SK-N-SH (cell line): ENCODE measurements at regions not wholly inside any gene's neighbourhood (a gene's known extent, or its start where the extent isn't known, plus 50 kb on each side); places are given as distances from the start of the nearest gene placed in this dataset.

ENCODE experiments used
- CTCF ChIA-PET: fragments of 300-600, 350-600 bp; formaldehyde crosslinking; extraction: SDS; loops from one replicate; lab custom pipeline; 2021; lab: Yijun Ruan, JAX
- POLR2A ChIA-PET: fragments of 350-600 bp; sonication (Branson Sonifier 250); formaldehyde crosslinking; extraction: SDS; loops from one replicate; lab custom pipeline; 2020; ENCODE audit warnings: antibody characterized with exemption, inconsistent platforms; lab: Yijun Ruan, JAX
- DNase-seq: peaks from one replicate; pipeline ENCODE4 v3.0.0; 2012
- H2AFZ ChIP-seq: fragments of 200-600 bp; sonication (generic); 2 replicates; pipeline ENCODE4 v1.8.1; 2016; ENCODE audit warnings: antibody characterized with exemption, mild to moderate bottlenecking, low read depth
- H3F3A ChIP-seq: fragments of 200-600 bp; sonication (generic); replicated peaks from 2 replicates; pipeline ENCODE3; 2016; ENCODE audit warnings: antibody characterized with exemption, mild to moderate bottlenecking; ENCODE audit not compliant: insufficient read depth
- H3K27ac ChIP-seq, 2 experiments: fragments of 200-500 bp in 1 of 2; fragments of 200-600 bp in 1 of 2; sonication (Bioruptor generic) in 1 of 2; sonication (generic), shearing (Covaris generic) in 1 of 2; 2 replicates each; pipeline versions ENCODE4 v1.5.1 to v1.6.1; 2014 to 2016; ENCODE audit warnings: low read depth in 2 of 2, inconsistent platforms in 1 of 2, low read length in 1 of 2, mild to moderate bottlenecking in 1 of 2, mixed read lengths in 1 of 2
- H3K27me3 ChIP-seq: fragments of 200-600 bp; sonication (generic), shearing (Covaris generic); 2 replicates; pipeline ENCODE4 v1.6.1; 2016; ENCODE audit warnings: mixed run types; ENCODE audit not compliant: insufficient read depth
- H3K36me3 ChIP-seq, 2 experiments: fragments of 200-500 bp in 1 of 2; fragments of 200-600 bp in 1 of 2; sonication (Bioruptor generic) in 1 of 2; sonication (generic) in 1 of 2; replicated peaks in 1 of 2; 2 replicates each; pipeline versions ENCODE3 to v1.5.1; 2014 to 2016; ENCODE audit warnings: low read length in 1 of 2, mild to moderate bottlenecking in 1 of 2; ENCODE audit not compliant: insufficient read depth in 2 of 2, control insufficient read depth in 1 of 2
- H3K4me1 ChIP-seq, 2 experiments: fragments of 200-500 bp in 1 of 2; fragments of 200-600 bp in 1 of 2; sonication (Bioruptor generic) in 1 of 2; sonication (generic), shearing (Covaris generic) in 1 of 2; 2 replicates each; pipeline versions ENCODE4 v1.5.1 to v1.6.1; 2014 to 2016; ENCODE audit warnings: low read depth in 1 of 2, low read length in 1 of 2, mixed run types in 1 of 2; ENCODE audit not compliant: insufficient read depth in 2 of 2, control insufficient read depth in 1 of 2
- H3K4me2 ChIP-seq: fragments of 200-600 bp; sonication (generic), shearing (Covaris generic); 2 replicates; pipeline ENCODE4 v1.6.1; 2017; ENCODE audit warnings: mixed run types
- H3K4me3 ChIP-seq, 2 experiments: fragments of 200-500 bp in 1 of 2; fragments of 200-600 bp in 1 of 2; sonication (Bioruptor generic) in 1 of 2; sonication (generic), shearing (Covaris generic) in 1 of 2; 2 replicates each; pipeline versions ENCODE4 v1.5.1 to v1.8.1; 2014 to 2016; ENCODE audit warnings: low read depth in 2 of 2, inconsistent platforms in 1 of 2, low read length in 1 of 2, mild to moderate bottlenecking in 1 of 2, mixed read lengths in 1 of 2, moderate library complexity in 1 of 2
- H3K79me2 ChIP-seq: fragments of 200-600 bp; sonication (generic); 2 replicates; pipeline ENCODE4 v1.8.1; 2017; ENCODE audit warnings: mild to moderate bottlenecking; ENCODE audit not compliant: insufficient read depth
- H3K9ac ChIP-seq: fragments of 200-600 bp; sonication (generic); 2 replicates; pipeline ENCODE4 v1.6.1; 2017; ENCODE audit warnings: mixed run types
- H3K9me2 ChIP-seq: fragments of 200-600 bp; sonication (generic); 2 replicates; pipeline ENCODE4 v1.6.1; 2017; ENCODE audit warnings: mixed run types
- H3K9me3 ChIP-seq: fragments of 200-600 bp; sonication (generic); 2 replicates; pipeline ENCODE4 v1.6.1; 2017; ENCODE audit warnings: mixed run types, mild to moderate bottlenecking, moderate library complexity
- H4K20me1 ChIP-seq: fragments of 200-600 bp; sonication (generic); 2 replicates; pipeline ENCODE4 v1.6.1; 2017; ENCODE audit warnings: mild to moderate bottlenecking, mixed run types; ENCODE audit not compliant: insufficient read depth
- CTCF ChIP-seq: fragments of 200-600 bp; sonication (generic); IDR thresholded peaks from 2 replicates; pipeline ENCODE4 v1.6.1; 2017; ENCODE audit warnings: antibody characterized with exemption, mild to moderate bottlenecking, moderate library complexity
- ELF1 ChIP-seq: IDR thresholded peaks from 2 replicates; pipeline ENCODE4 v1.4.0; 2012
- EZH2phosphoT487 ChIP-seq: fragments of 200-600 bp; sonication (generic); IDR thresholded peaks from 2 replicates; pipeline ENCODE4 v1.6.1; 2017; ENCODE audit warnings: low read depth, mixed run types, mild to moderate bottlenecking, antibody characterized with exemption, moderate library complexity, borderline replicate concordance
- JUND ChIP-seq: IDR thresholded peaks from 2 replicates; pipeline ENCODE4 v1.4.0; 2012
- MEF2A ChIP-seq: IDR thresholded peaks from 2 replicates; pipeline ENCODE4 v1.4.0; 2012; ENCODE audit warnings: low read depth, borderline replicate concordance
- RAD21 ChIP-seq: IDR thresholded peaks from 2 replicates; pipeline ENCODE4 v1.6.1; 2012; ENCODE audit warnings: mild to moderate bottlenecking, low read length
- RXRA ChIP-seq: IDR thresholded peaks from 2 replicates; pipeline ENCODE4 v1.4.0; 2012; ENCODE audit warnings: low read depth, mild to moderate bottlenecking, borderline replicate concordance
- TEAD4 ChIP-seq: IDR thresholded peaks from 2 replicates; pipeline ENCODE4 v1.4.0; 2012; ENCODE audit warnings: mild to moderate bottlenecking, borderline replicate concordance; ENCODE audit not compliant: insufficient read depth
- WGBS: methylation state at CpG from one replicate; pipeline ENCODE4 v1.1.6; 2017; ENCODE audit warnings: low lambda C conversion rate; 5-methylcytosine and 5-hydroxymethylcytosine counted together
- TF ChIP-seq, protein P1 (sequence below): fragments of 150-350 bp; IDR thresholded peaks from 2 replicates; pipeline ENCODE4 v1.6.1; 2017; ENCODE audit warnings: antibody characterized with exemption, low read length, low read depth, borderline replicate concordance

DNA sequence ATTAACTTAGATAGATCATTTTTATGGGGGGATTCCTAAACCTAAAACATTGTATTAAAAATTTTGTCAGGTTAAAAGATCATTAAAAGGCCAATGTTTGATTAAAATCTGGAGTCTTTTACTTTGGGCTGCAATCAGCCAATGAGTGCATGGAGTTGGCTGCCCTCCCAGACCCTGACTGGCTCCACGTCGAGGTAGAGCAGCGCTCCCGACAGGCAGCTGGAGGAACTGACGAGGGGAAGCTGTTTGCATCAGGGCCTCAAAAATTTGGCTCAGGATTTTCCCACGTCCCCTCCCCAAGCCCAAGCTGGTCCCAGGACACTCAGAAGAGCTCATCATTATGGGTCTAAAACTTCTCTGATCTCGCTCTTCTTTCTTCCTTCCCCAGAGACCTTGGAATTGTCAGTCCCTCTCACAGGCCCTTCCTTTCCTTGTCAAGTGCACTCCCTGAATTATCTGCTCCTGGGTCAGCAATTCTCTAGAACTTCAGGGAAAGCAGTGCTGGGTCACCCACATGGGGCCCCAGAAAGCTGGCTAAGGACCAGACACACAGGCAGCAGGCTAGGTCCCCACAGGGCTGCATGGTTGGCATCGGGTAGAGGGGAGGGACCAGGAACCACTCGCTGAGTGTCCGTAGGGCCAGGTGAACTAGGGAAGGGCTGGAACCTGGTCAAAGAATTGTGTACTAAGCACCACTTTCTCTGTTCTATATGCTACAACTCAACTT is 119.6 kb upstream of the IGLL5 start:
- H3K9me3 ChIP-seq: no peaks in the 10 kb centered on the region
- 50% methylated on average over 6 of the region's 10 CpGs for WGBS
- no peaks in the 10 kb centered on the region for H3K9me2 ChIP-seq
- H3F3A ChIP-seq: no peaks in the 10 kb centered on the region
- ChIA-PET POLR2A (no interaction called here), CTCF (interaction anchor here (0.8 to 4.1 kb wide), 9 partner anchors 15 to 360 kb away, joined by 3 to 33 read pairs (median 5); no protein-coding TSS in a partner anchor)
- no peaks in the 10 kb centered on the region for H3K36me3 ChIP-seq
- H3K9ac ChIP-seq: no peak overlapping the region
- no peak overlapping the region for H3K4me2 ChIP-seq
- H2AFZ ChIP-seq: no peak overlapping the region
- no peaks in the 10 kb centered on the region for H3K79me2 ChIP-seq
- TF ChIP-seq TEAD4: no peak
- TF ChIP-seq RAD21: peak; percentile 16; the same call in 1 of the 2 replicates
- H3K4me1 ChIP-seq: no peaks in the 10 kb centered on the region; a peak in 1 of 4 replicates
- H3K27me3 ChIP-seq: no peaks in the 10 kb centered on the region; the same call in 1 of the 2 replicates
- no peak for DNase-seq
- H3K27ac ChIP-seq: no peak overlapping the region
- H4K20me1 ChIP-seq: no peaks in the 10 kb centered on the region
- no peak overlapping the region; a peak in 1 of 4 replicates for H3K4me3 ChIP-seq

GRCh38 chr22:22768885-22769284 is 118.7 kb upstream of the IGLL5 start:
- no peak overlapping the region for H3K27ac ChIP-seq
- H3K4me3 ChIP-seq: no peak overlapping the region
- H3K9me2 ChIP-seq: no peaks in the 10 kb centered on the region
- no peaks in the 10 kb centered on the region for H4K20me1 ChIP-seq
- no peaks in the 10 kb centered on the region for H3K9me3 ChIP-seq
- no peaks in the 10 kb centered on the region for H3F3A ChIP-seq
- H3K4me2 ChIP-seq: no peak overlapping the region
- H3K9ac ChIP-seq: no peak overlapping the region
- H3K79me2 ChIP-seq: no peaks in the 10 kb centered on the region
- H3K27me3 ChIP-seq: no peaks in the 10 kb centered on the region; the same call in 1 of the 2 replicates
- H3K4me1 ChIP-seq: no peaks in the 10 kb centered on the region; a peak in 1 of 4 replicates
- DNase-seq: no peak
- ChIA-PET POLR2A (no interaction called here), CTCF (interaction anchor here (0.7 to 4.1 kb wide), 16 partner anchors 8 to 179 kb away, joined by 3 to 37 read pairs (median 10); no protein-coding TSS in a partner anchor)
- H2AFZ ChIP-seq: no peak overlapping the region
- no peak for TF ChIP-seq MEF2A
- TF ChIP-seq RXRA: no peak
- TF ChIP-seq CTCF: no peak
- TF ChIP-seq, protein P1, sequence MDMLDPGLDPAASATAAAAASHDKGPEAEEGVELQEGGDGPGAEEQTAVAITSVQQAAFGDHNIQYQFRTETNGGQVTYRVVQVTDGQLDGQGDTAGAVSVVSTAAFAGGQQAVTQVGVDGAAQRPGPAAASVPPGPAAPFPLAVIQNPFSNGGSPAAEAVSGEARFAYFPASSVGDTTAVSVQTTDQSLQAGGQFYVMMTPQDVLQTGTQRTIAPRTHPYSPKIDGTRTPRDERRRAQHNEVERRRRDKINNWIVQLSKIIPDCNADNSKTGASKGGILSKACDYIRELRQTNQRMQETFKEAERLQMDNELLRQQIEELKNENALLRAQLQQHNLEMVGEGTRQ: no peak
- no peak for TF ChIP-seq EZH2phosphoT487
- TF ChIP-seq ELF1: no peak
- TF ChIP-seq JUND: no peak
- H3K36me3 ChIP-seq: no peaks in the 10 kb centered on the region
- WGBS: 29% methylated on average over 2 of the region's 2 CpGs
